Islet precursor cell (in vitro differentiated cells): ENCODE measurements at regions not wholly inside any gene's neighbourhood (a gene's known extent, or its start where the extent isn't known, plus 50 kb on each side); places are given as distances from the start of the nearest gene placed in this dataset.

Source experiments
- DNase-seq: peaks from one replicate; pipeline ENCODE4 v3.0.0-alpha.2; 2018

GRCh38 chr16:51569203-51569931 lies 418.3 kb upstream of the SALL1 start:
- no peak for DNase-seq

GRCh38 chr16:51567911-51568310 lies 416.8 kb upstream of the SALL1 start:
- no peak for DNase-seq

GRCh38 chr16:51565184-51565583 lies 414.1 kb upstream of the SALL1 start:
- no peak for DNase-seq

GRCh38 chr16:51562891-51563290 lies 411.8 kb upstream of the SALL1 start:
- DNase-seq: no peak

- no peak for DNase-seq
Observed at GRCh38 chr16:51559901-51560300, 408.8 kb upstream of the SALL1 start.

- no peak for DNase-seq
Observed at GRCh38 chr16:51557670-51558069, 406.6 kb upstream of the SALL1 start.

- peak; percentile 68 for DNase-seq
Observed at GRCh38 chr16:51556694-51557340, 405.7 kb upstream of the SALL1 start.

GRCh38 chr16:51553910-51554309 lies 402.8 kb upstream of the SALL1 start:
- no peak for DNase-seq

GRCh38 chr16:51553314-51553713 lies 402.2 kb upstream of the SALL1 start:
- DNase-seq: no peak

GRCh38 chr16:51550800-51551347 lies 399.8 kb upstream of the SALL1 start:
- no peak for DNase-seq

GRCh38 chr16:51549836-51550235 lies 398.8 kb upstream of the SALL1 start:
- no peak for DNase-seq

GRCh38 chr16:51545951-51546350 lies 394.9 kb upstream of the SALL1 start:
- peak; percentile 61 for DNase-seq

- no peak for DNase-seq
Observed at GRCh38 chr16:51544851-51545467, 393.9 kb upstream of the SALL1 start.

- DNase-seq: no peak
Observed at GRCh38 chr16:51543971-51544370, 392.9 kb upstream of the SALL1 start.

GRCh38 chr16:51542981-51543815 lies 392.1 kb upstream of the SALL1 start:
- no peak for DNase-seq

- DNase-seq: no peak
Observed at GRCh38 chr16:51540259-51540658, 389.2 kb upstream of the SALL1 start.

GRCh38 chr16:51538707-51539498 lies 387.8 kb upstream of the SALL1 start:
- DNase-seq: peak; percentile 93

GRCh38 chr16:51535591-51535990 lies 384.5 kb upstream of the SALL1 start:
- no peak for DNase-seq

GRCh38 chr16:51532551-51532950 lies 381.5 kb upstream of the SALL1 start:
- no peak for DNase-seq

- DNase-seq: no peak
Observed at GRCh38 chr16:51531271-51531670, 380.2 kb upstream of the SALL1 start.

GRCh38 chr16:51527349-51527748 lies 376.3 kb upstream of the SALL1 start:
- no peak for DNase-seq

- no peak for DNase-seq
Observed at GRCh38 chr16:51526621-51527020, 375.6 kb upstream of the SALL1 start.
